GM13976 (cell line): ENCODE measurements at regions not wholly inside any gene's neighbourhood (a gene's known extent, or its start where the extent isn't known, plus 50 kb on each side); places are given as distances from the start of the nearest gene placed in this dataset.

Experiments
- DNase-seq: peaks from one replicate; pipeline ENCODE4 v3.0.0; 2012; ENCODE audit warnings: low spot score
- in situ Hi-C: fragments of 300-500 bp; cut with MboI; formaldehyde crosslinking; loops from one replicate; pipeline ENCODE4 v1.12.0; 2022; ENCODE audit warnings: low sequenced_read_pairs, mixed read lengths, inconsistent platforms; ENCODE audit not compliant: unreplicated experiment
- TF ChIP-seq, protein P1 (sequence below): IDR thresholded peaks from 2 replicates; pipeline ENCODE4 v1.5.1; 2012; ENCODE audit warnings: borderline replicate concordance, mild to moderate bottlenecking; ENCODE audit not compliant: insufficient read depth; ENCODE audit errors: extremely low read depth, missing control alignments, control extremely low read depth

DNA sequence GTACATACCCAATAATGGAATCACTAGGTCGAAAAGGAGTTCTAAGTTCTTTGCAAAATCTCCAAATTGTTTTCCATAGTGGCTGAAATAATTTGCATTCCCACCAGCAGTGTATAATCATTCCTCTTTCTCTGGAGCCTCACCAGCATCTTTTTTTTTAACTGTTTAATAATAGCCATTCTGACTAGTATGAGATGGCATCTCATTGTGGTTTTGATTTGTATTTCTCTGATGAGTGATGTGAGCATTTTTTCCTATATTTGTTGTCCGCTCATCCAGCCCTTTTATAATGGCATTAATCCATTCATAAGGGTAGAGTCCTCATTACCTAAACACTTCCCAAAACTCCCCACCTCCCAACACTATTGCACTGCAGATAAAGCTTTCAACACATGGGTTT, 278.3 kb downstream of the SEC23A start:
- TF ChIP-seq, protein P1, sequence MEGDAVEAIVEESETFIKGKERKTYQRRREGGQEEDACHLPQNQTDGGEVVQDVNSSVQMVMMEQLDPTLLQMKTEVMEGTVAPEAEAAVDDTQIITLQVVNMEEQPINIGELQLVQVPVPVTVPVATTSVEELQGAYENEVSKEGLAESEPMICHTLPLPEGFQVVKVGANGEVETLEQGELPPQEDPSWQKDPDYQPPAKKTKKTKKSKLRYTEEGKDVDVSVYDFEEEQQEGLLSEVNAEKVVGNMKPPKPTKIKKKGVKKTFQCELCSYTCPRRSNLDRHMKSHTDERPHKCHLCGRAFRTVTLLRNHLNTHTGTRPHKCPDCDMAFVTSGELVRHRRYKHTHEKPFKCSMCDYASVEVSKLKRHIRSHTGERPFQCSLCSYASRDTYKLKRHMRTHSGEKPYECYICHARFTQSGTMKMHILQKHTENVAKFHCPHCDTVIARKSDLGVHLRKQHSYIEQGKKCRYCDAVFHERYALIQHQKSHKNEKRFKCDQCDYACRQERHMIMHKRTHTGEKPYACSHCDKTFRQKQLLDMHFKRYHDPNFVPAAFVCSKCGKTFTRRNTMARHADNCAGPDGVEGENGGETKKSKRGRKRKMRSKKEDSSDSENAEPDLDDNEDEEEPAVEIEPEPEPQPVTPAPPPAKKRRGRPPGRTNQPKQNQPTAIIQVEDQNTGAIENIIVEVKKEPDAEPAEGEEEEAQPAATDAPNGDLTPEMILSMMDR, result no peak
- in situ Hi-C loops, result no loop called here
- DNase-seq, result no peak

DNA sequence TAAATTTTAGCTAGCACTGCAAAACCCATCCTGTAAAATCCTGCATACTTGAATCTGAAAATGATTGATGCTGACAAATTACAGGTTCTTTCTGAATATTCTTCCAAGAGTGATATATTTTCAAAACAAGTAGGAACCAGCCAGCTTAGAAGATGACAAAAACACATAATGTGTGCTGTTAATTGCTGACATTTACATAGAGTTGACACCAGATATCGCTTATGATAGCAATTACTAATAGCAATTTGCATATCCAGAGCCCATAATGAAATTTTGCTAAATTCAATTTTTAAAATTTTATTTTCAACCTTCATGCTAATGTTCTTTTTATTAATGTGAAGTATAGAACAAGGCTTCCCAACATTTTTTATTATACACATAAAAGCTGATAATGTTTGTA, 284.5 kb downstream of the SEC23A start:
- in situ Hi-C loops, result no loop called here
- TF ChIP-seq, protein P1, result no peak
- no peak for DNase-seq

DNA sequence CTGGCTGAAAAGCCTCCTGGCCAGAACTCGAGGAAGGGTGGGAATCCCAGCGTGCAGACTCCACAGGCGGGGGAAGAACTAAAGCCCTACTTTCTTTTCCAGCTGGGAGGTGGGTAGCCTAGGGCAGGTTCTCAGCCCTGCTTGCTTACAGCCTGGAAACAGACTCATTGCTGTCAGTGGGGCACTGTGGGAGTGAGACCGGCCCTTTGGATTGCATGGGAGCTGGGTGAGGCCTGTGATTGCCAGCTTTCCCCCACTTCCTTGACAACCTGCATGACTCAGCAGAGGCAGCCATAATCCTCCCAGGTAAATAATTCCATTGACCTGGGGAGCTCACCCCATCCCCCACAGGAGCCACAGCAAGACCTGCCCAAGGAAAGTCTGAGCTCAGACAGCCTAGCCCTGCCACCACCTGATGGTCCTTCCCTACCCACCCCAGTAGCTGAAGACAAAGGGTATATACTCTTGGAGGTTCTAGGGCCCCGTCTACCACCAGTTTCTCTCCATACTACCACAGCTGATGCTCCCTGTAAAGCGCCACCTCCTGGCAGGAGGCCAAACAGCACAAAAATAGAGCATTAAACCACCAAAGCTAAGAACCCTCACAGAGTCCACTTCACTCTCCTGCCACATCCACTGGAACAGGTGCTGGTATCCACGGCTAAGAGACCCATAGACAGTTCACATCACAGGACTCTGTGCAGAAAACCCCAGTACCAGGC, 294.1 kb downstream of the SEC23A start:
- in situ Hi-C loops, result no loop called here
- no peak for DNase-seq
- TF ChIP-seq, protein P1, result no peak

DNA sequence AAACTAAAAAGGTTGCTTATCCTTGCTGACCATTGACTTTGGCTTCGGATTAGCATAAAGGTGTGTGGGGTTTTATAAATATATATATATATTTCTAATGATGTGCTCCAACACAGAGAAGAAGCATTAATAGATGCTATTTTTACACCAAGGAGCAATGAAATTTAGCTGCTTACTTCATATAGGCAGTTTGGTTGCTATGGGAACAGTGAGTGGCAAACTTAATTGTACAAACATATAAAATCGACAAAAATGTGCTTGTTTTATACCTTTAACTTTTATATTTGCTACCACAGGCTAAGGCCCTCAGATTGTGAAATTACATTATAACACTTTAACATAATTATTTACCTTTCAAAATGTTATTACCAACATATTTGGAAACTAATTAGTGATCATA, 303.4 kb downstream of the SEC23A start:
- in situ Hi-C loops, result no loop called here
- no peak for DNase-seq
- TF ChIP-seq, protein P1, result no peak

DNA sequence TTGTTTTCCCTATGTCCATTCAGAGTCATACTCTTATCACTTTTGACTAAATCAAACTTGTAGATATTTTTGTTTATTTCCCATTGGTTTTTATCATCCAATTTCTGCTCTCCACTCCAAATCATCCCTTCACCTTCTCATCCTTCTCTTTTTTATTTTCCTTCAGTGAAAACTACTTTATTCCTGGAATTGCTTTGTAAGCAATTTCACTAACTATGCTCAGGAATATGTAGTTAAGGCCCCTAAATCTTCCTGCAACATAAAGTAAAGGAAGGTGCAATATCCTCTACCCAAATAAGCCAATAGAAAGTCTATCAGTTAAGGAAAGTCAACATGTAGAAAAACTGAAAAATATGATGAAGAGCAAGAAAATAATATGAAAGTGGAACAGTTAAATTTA, 308.4 kb downstream of the SEC23A start:
- TF ChIP-seq, protein P1, result no peak
- DNase-seq, result no peak
- in situ Hi-C loops, result no loop called here

DNA sequence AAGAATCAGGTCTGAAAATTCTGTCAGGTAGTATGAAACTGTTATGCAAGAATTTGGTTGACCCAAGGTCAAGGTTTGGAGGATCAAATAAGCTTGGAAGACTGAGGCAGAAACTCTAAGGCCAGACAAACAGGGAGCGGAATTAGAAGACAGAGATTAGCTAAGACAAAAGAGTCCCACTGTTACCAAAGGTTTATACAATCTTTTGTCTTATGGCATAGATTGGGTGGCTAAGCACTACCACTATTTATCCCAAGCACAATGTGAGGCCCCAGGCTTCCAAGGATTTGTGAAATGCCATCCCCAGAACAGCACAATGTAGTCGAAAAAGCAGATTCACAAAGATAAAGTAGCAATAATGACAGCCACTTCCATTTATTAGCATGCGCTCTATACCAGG, 311.2 kb downstream of the SEC23A start:
- no peak for DNase-seq
- TF ChIP-seq, protein P1, result no peak
- in situ Hi-C loops, result no loop called here
